ENCODE measurements at regions not wholly inside any gene's neighbourhood (a gene's known extent, or its start where the extent isn't known, plus 50 kb on each side); places are given as distances from the start of the nearest gene placed in this dataset.

DNA sequence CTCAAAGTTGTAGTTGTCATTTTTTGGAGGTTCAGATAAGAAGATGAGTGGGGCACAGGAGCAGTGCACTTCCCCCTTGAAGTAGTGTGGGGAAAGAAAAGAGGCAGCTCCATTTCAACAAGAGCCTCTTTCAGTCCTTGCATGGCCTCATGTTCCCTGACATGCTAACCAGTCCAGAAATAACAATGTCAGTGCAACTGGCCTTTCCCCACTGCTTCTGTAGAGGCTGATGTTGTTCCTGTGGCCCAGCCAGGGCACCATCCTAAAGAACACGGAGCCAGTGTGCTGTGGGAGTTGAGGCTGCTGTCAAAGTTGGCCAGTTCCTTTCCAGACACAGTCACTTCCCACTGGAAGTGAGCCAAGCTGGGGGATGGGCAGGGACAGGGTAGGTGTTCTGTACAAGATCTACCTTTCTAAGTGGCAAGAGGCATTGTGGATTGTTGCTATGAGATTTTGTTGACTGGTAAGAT is 77.7 kb upstream of the SLC38A2 start (continued):
- TF ChIP-seq POU5F1 (IDR thresholded peaks at IDR 0.05; ENCODE audit: low read depth, low read length) (no peak), PHF8 (conservative IDR thresholded peaks at IDR 0.05; ENCODE audit: low read depth, low read length) (no peak), SUZ12 (IDR thresholded peaks at IDR 0.05; ENCODE audit: low read length) (no peak), SIRT6 (IDR thresholded peaks at IDR 0.05; ENCODE audit: low read length) (no peak)
